ENCODE measurements at regions not wholly inside any gene's neighbourhood (a gene's known extent, or its start where the extent isn't known, plus 50 kb on each side); places are given as distances from the start of the nearest gene placed in this dataset.

GRCh38 chr9:21565155-21565554 lies 83.0 kb upstream of the IFNE start:
- no peak for DNase-seq

GRCh38 chr9:21567926-21568325 lies 85.8 kb upstream of the IFNE start:
- DNase-seq: no peak

- DNase-seq: no peak
Observed at GRCh38 chr9:21568484-21568883, 86.4 kb upstream of the IFNE start.

- no peak for DNase-seq
Observed at GRCh38 chr9:21569721-21570120, 87.6 kb upstream of the IFNE start.

- DNase-seq: no peak
Observed at GRCh38 chr9:21570643-21571275, 88.6 kb upstream of the IFNE start.

- DNase-seq: no peak
Observed at GRCh38 chr9:21574261-21574660, 92.1 kb upstream of the IFNE start.

GRCh38 chr9:21576331-21577189 lies 94.4 kb upstream of the IFNE start:
- no peak for DNase-seq

- DNase-seq: no peak
Observed at GRCh38 chr9:21579247-21579671, 97.1 kb upstream of the IFNE start.

- no peak for DNase-seq
Observed at GRCh38 chr9:21579743-21580142, 97.6 kb upstream of the IFNE start.

- DNase-seq: no peak
Observed at GRCh38 chr9:21580636-21581378, 98.7 kb upstream of the IFNE start.

- no peak for DNase-seq
Observed at GRCh38 chr9:21583628-21584377, 101.7 kb upstream of the IFNE start.

- no peak for DNase-seq
Observed at GRCh38 chr9:21584890-21585289, 102.8 kb upstream of the IFNE start.

GRCh38 chr9:21585756-21586752 lies 103.9 kb upstream of the IFNE start:
- DNase-seq: no peak

- DNase-seq: no peak
Observed at GRCh38 chr9:21589344-21590056, 107.4 kb upstream of the IFNE start.

- DNase-seq: no peak
Observed at GRCh38 chr9:21590058-21590996, 108.2 kb upstream of the IFNE start.

GRCh38 chr9:21591221-21592062 lies 109.3 kb upstream of the IFNE start:
- DNase-seq: no peak

GRCh38 chr9:21592063-21592338 lies 109.9 kb upstream of the IFNE start:
- DNase-seq: no peak

GRCh38 chr9:21597284-21597683 lies 115.2 kb upstream of the IFNE start:
- DNase-seq: no peak

- no peak for DNase-seq
Observed at GRCh38 chr9:21598749-21599148, 116.6 kb upstream of the IFNE start.
